Suppressor macrophage treated with lipopolysaccharide for 4 hours (primary cell): ENCODE measurements at regions not wholly inside any gene's neighbourhood (a gene's known extent, or its start where the extent isn't known, plus 50 kb on each side); places are given as distances from the start of the nearest gene placed in this dataset.
"Not testable (repeated sequence)": the region's sequence is repeated elsewhere in the genome, so short reads cannot be mapped to it uniquely, and the experiment has no call there.

Experiments
- DNase-seq: peaks from one replicate; pipeline ENCODE4 v3.0.0-alpha.2; 2020

GRCh38 chr17:14452856-14453255, 152.0 kb downstream of the HS3ST3B1 start:
- DNase-seq: no peak

GRCh38 chr17:14451729-14452191, 150.9 kb downstream of the HS3ST3B1 start:
- no peak for DNase-seq

- no peak for DNase-seq
Measured at GRCh38 chr17:14448818-14449217, 147.9 kb downstream of the HS3ST3B1 start.

- no peak for DNase-seq
Measured at GRCh38 chr17:14446825-14447224, 145.9 kb downstream of the HS3ST3B1 start.

GRCh38 chr17:14444915-14445314, 144.0 kb downstream of the HS3ST3B1 start:
- DNase-seq: no peak

GRCh38 chr17:14442798-14443528, 142.1 kb downstream of the HS3ST3B1 start:
- no peak for DNase-seq

GRCh38 chr17:14437176-14437575, 136.3 kb downstream of the HS3ST3B1 start:
- DNase-seq: no peak

GRCh38 chr17:14436266-14436665, 135.4 kb downstream of the HS3ST3B1 start:
- no peak for DNase-seq

- DNase-seq: peak; percentile 9
Measured at GRCh38 chr17:14434506-14434905, 133.6 kb downstream of the HS3ST3B1 start.

GRCh38 chr17:14432079-14432478, 131.2 kb downstream of the HS3ST3B1 start:
- no peak for DNase-seq

GRCh38 chr17:14429084-14429483, 128.2 kb downstream of the HS3ST3B1 start:
- DNase-seq: no peak

GRCh38 chr17:14428648-14429029, 127.8 kb downstream of the HS3ST3B1 start:
- DNase-seq: no peak

- DNase-seq: no peak
Measured at GRCh38 chr17:14427900-14428647, 127.2 kb downstream of the HS3ST3B1 start.

GRCh38 chr17:14423156-14423555, 122.3 kb downstream of the HS3ST3B1 start:
- DNase-seq: not testable (repeated sequence)

- DNase-seq: no peak
Measured at GRCh38 chr17:14417336-14417735, 116.5 kb downstream of the HS3ST3B1 start.

GRCh38 chr17:14409292-14409691, 108.4 kb downstream of the HS3ST3B1 start:
- DNase-seq: no peak

- no peak for DNase-seq
Measured at GRCh38 chr17:14407541-14407940, 106.7 kb downstream of the HS3ST3B1 start.

GRCh38 chr17:14405189-14405588, 104.3 kb downstream of the HS3ST3B1 start:
- no peak for DNase-seq
